Esophagus muscularis mucosa (tissue), 4 donors: ENCODE measurements at regions not wholly inside any gene's neighbourhood (a gene's known extent, or its start where the extent isn't known, plus 50 kb on each side); places are given as distances from the start of the nearest gene placed in this dataset.

ENCODE experiments used
- CTCF ChIP-seq, 3 experiments: fragments of 200-600 bp in 2 of 3; fragments of 450-650 bp in 1 of 3; sonication (generic) in 2 of 3; IDR thresholded peaks; one replicate each; pipeline ENCODE4 v1.5.1; 2017 to 2019; ENCODE audit warnings: antibody characterized with exemption in 3 of 3, mild to moderate bottlenecking in 2 of 3, moderate library complexity in 1 of 3
- EP300 ChIP-seq: sonication (generic); formaldehyde crosslinking; IDR thresholded peaks from one replicate; pipeline ENCODE4 v1.6.1; 2017; ENCODE audit warnings: antibody characterized with exemption
- POLR2A ChIP-seq: fragments of 450-650 bp; IDR thresholded peaks from one replicate; pipeline ENCODE4 v1.6.1; 2017; ENCODE audit warnings: antibody characterized with exemption, moderate library complexity, mild to moderate bottlenecking, low read depth
- POLR2AphosphoS5 ChIP-seq, 2 donors: sonication (generic); formaldehyde crosslinking; IDR thresholded peaks; one replicate each; pipeline ENCODE4 v1.6.1; 2017; ENCODE audit warnings: antibody characterized with exemption in 2 of 2

GRCh38 chr18:10161315-10161714 lies 247.5 kb downstream of the VAPA start:
- TF ChIP-seq CTCF (IDR thresholded peaks at IDR 0.05) (no peak), POLR2A (no peak), POLR2AphosphoS5 (IDR thresholded peaks at IDR 0.05) (no peak), EP300 (no peak)
